GM23338 (cell line): ENCODE measurements at regions not wholly inside any gene's neighbourhood (a gene's known extent, or its start where the extent isn't known, plus 50 kb on each side); places are given as distances from the start of the nearest gene placed in this dataset.

Experiments used
- CREB1 ChIP-seq: fragments of 250-450 bp; sonication (Bioruptor Pico); IDR thresholded peaks from 2 replicates; pipeline ENCODE4 v1.5.0; 2020; ENCODE audit warnings: low read depth, mild to moderate bottlenecking, moderate library complexity
- CTCF ChIP-seq, 2 experiments: fragments of 200-600 bp in 1 of 2; sonication (generic) in 1 of 2; conservative IDR thresholded peaks; 2 replicates each; pipeline versions ENCODE4 v1.5.1 to v1.6.1; 2016 to 2017; ENCODE audit warnings: antibody characterized with exemption in 2 of 2, low read depth in 2 of 2, mild to moderate bottlenecking in 2 of 2, moderate library complexity in 1 of 2
- ETS1 ChIP-seq: IDR thresholded peaks from 2 replicates; pipeline ENCODE4 v1.6.1; 2016; ENCODE audit warnings: antibody characterized with exemption
- EZH2 ChIP-seq: fragments of 200-600 bp; sonication (generic); IDR thresholded peaks from one replicate; pipeline ENCODE4 v1.8.0; 2017; ENCODE audit warnings: antibody characterized with exemption, mild to moderate bottlenecking, low read depth; ENCODE audit not compliant: unreplicated experiment
- EZH2phosphoT487 ChIP-seq: fragments of 200-600 bp; sonication (generic); IDR thresholded peaks from one replicate; pipeline ENCODE4 v1.8.1; 2018; ENCODE audit warnings: antibody characterized with exemption; ENCODE audit not compliant: unreplicated experiment
- JUNB ChIP-seq: IDR thresholded peaks from one replicate; pipeline ENCODE4 v1.6.1; 2016; ENCODE audit warnings: antibody characterized with exemption; ENCODE audit not compliant: unreplicated experiment
- POLR2AphosphoS5 ChIP-seq: IDR thresholded peaks from 2 replicates; pipeline ENCODE4 v1.6.1; 2016; ENCODE audit warnings: antibody characterized with exemption, low read depth
- REST ChIP-seq: IDR thresholded peaks from one replicate; pipeline ENCODE4 v1.6.1; 2018; ENCODE audit warnings: antibody characterized with exemption; ENCODE audit not compliant: unreplicated experiment
- ZNF114 ChIP-seq: fragments of 250-450 bp; sonication (Bioruptor Pico); IDR thresholded peaks from 2 replicates; pipeline ENCODE4 v1.5.0; 2020; ENCODE audit warnings: mild to moderate bottlenecking, moderate library complexity
- ZNF331 ChIP-seq: fragments of 250-450 bp; sonication (Bioruptor Pico); IDR thresholded peaks from 2 replicates; pipeline ENCODE4 v1.5.0; 2020; ENCODE audit warnings: low read depth, mild to moderate bottlenecking, moderate library complexity
- ZNF462 ChIP-seq: fragments of 250-450 bp; sonication (Bioruptor Pico); IDR thresholded peaks from 2 replicates; pipeline ENCODE4 v1.5.0; 2020; ENCODE audit warnings: mild to moderate bottlenecking, moderate library complexity

- TF ChIP-seq EZH2 (no peak), CTCF (conservative IDR thresholded peaks at IDR 0.05; ENCODE audit: low read depth in 2 of 2) (no peak), POLR2AphosphoS5 (no peak), CREB1 (CRISPR knock-in tag) (no peak), EZH2phosphoT487 (no peak), ZNF114 (CRISPR knock-in tag) (no peak), REST (no peak), JUNB (no peak), ZNF462 (CRISPR knock-in tag) (no peak), ZNF331 (CRISPR knock-in tag) (no peak), ETS1 (no peak)
Observed at GRCh38 chr1:95339377-95339776, 105.4 kb downstream of the RWDD3 start.
